ENCODE measurements at regions not wholly inside any gene's neighbourhood (a gene's known extent, or its start where the extent isn't known, plus 50 kb on each side); places are given as distances from the start of the nearest gene placed in this dataset.
"Not testable (repeated sequence)": the region's sequence is repeated elsewhere in the genome, so short reads cannot be mapped to it uniquely, and the experiment has no call there.

GRCh38 chr1:118564961-118565703, 380.1 kb upstream of the SPAG17 start:
- no peak for ATAC-seq
- Mint-ChIP-seq H3K27ac (no peak overlapping the region), H3K4me3 (no peak overlapping the region), H3K9me3 (no peaks in the 10 kb centered on the region), H3K27me3 (no peaks in the 10 kb centered on the region), H3K4me1 (no peaks in the 10 kb centered on the region), H3K36me3 (ENCODE audit: low read depth) (no peaks in the 10 kb centered on the region)
- DNase-seq = no peak

- no peak for DNase-seq
- no peaks in the 10 kb centered on the region for H3K27me3 Mint-ChIP-seq
- H3K4me1 Mint-ChIP-seq = no peaks in the 10 kb centered on the region
- H3K27ac Mint-ChIP-seq = no peak overlapping the region
- ATAC-seq = no peak
- no peak overlapping the region for H3K4me3 Mint-ChIP-seq
- H3K36me3 Mint-ChIP-seq (ENCODE audit: low read depth) = no peaks in the 10 kb centered on the region
- no peaks in the 10 kb centered on the region for H3K9me3 Mint-ChIP-seq
Observed at GRCh38 chr1:118563981-118564951, 379.2 kb upstream of the SPAG17 start.

DNA sequence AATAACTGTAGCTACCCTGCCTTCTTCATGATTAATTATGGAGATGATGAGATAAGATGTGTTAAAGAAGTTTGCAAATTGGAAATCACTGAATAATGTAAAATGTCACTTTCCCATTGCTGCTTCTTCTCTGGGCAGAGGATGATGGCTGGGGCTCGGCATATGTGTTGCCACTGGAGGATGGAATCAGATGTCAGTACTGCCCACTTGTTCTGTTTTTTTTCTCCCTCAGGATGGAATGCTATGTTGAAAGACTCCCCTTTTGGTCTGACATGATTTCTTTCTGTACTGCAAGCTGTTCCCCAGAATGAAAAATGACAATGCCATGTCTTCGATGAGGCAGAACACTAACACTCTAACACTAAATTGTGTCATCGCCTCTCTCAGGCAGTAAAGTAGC, 373.9 kb upstream of the SPAG17 start:
- ATAC-seq (no peak), DNase-seq (no peak)
- H3K4me3 Mint-ChIP-seq = no peak overlapping the region
- H3K27ac Mint-ChIP-seq = no peak overlapping the region
- H3K4me1 Mint-ChIP-seq = no peaks in the 10 kb centered on the region
- no peaks in the 10 kb centered on the region for H3K27me3 Mint-ChIP-seq
- H3K36me3 Mint-ChIP-seq (ENCODE audit: low read depth) = no peaks in the 10 kb centered on the region
- peaks cover 4% of the 10 kb centered on the region for H3K9me3 Mint-ChIP-seq

GRCh38 chr1:118556936-118557335, 371.9 kb upstream of the SPAG17 start:
- H3K4me3 Mint-ChIP-seq = no peak overlapping the region

GRCh38 chr1:118555638-118556037, 370.6 kb upstream of the SPAG17 start:
- H3K36me3 Mint-ChIP-seq (ENCODE audit: low read depth) = no peaks in the 10 kb centered on the region

More at GRCh38 chr1:118556936-118557335, 371.9 kb upstream of the SPAG17 start:
- DNase-seq = no peak
- ATAC-seq = no peak
- Mint-ChIP-seq H3K27ac (no peak overlapping the region), H3K4me1 (no peaks in the 10 kb centered on the region), H3K9me3 (peaks cover 15% of the 10 kb centered on the region), H3K27me3 (no peaks in the 10 kb centered on the region), H3K36me3 (ENCODE audit: low read depth) (no peaks in the 10 kb centered on the region)

DNA sequence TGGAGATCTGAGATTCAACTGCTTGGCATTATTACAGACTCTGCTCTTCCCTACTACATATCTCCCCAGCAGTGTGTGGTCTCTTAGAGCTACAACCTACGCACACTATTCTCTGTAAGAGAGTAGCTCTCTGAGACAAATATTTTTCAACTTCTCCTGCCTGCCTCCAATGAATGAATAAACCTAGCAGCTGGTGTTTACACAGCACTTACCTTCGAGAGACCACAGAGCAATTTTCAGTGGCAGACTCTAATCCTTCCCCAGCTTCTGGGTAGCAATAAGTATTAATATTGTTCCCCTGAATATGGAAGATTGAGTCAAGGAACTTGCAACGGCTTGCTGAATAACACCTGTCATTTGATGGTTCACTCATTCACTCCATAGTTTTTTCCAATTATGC, 350.9 kb upstream of the SPAG17 start:
- Mint-ChIP-seq H3K9me3 (peaks cover 11% of the 10 kb centered on the region), H3K4me1 (no peaks in the 10 kb centered on the region), H3K27me3 (no peaks in the 10 kb centered on the region), H3K4me3 (no peak overlapping the region), H3K27ac (no peak overlapping the region), H3K36me3 (ENCODE audit: low read depth) (no peaks in the 10 kb centered on the region)
- DNase-seq = no peak
- ATAC-seq = no peak

More at GRCh38 chr1:118555638-118556037, 370.6 kb upstream of the SPAG17 start:
- DNase-seq (no peak), ATAC-seq (no peak)
- Mint-ChIP-seq H3K4me3 (no peak overlapping the region), H3K27ac (no peak overlapping the region), H3K4me1 (no peaks in the 10 kb centered on the region), H3K27me3 (no peaks in the 10 kb centered on the region), H3K9me3 (peaks cover 20% of the 10 kb centered on the region)

GRCh38 chr1:118511922-118512321, 326.9 kb upstream of the SPAG17 start:
- not testable (repeated sequence) for H3K36me3 Mint-ChIP-seq (ENCODE audit: low read depth); H3K4me1 Mint-ChIP-seq; ATAC-seq; H3K27me3 Mint-ChIP-seq; H3K27ac Mint-ChIP-seq; H3K4me3 Mint-ChIP-seq; DNase-seq
- H3K9me3 Mint-ChIP-seq = peaks cover 23% of the 10 kb centered on the region

DNA sequence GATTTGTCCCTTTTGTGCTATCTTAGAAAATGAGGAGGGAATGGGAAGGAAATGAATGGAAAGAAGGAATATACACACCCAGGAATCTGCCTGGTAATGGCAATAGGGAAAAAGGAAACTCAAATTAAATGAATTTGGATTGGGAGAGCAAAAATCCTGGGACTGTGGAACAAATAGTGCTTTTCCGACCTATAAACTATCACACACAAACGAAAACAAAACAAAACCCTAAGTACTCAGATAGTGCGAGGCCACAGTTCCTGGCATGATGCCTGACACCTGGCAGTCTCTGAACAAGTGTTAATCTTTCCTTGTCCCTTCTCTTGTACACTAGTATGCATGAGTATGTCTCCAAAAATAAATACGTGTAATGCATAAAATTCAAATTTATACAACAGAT, 319.8 kb upstream of the SPAG17 start:
- no peaks in the 10 kb centered on the region for H3K27me3 Mint-ChIP-seq
- no peak overlapping the region for H3K27ac Mint-ChIP-seq
- no peaks in the 10 kb centered on the region for H3K36me3 Mint-ChIP-seq (ENCODE audit: low read depth)
- H3K4me1 Mint-ChIP-seq = no peaks in the 10 kb centered on the region
- no peak for ATAC-seq
- H3K4me3 Mint-ChIP-seq = no peak overlapping the region
- H3K9me3 Mint-ChIP-seq = no peaks in the 10 kb centered on the region
- no peak for DNase-seq

- Mint-ChIP-seq H3K27me3 (no peaks in the 10 kb centered on the region), H3K27ac (no peak overlapping the region), H3K9me3 (no peaks in the 10 kb centered on the region), H3K4me3 (no peak overlapping the region), H3K4me1 (no peaks in the 10 kb centered on the region), H3K36me3 (ENCODE audit: low read depth) (no peaks in the 10 kb centered on the region)
- DNase-seq (no peak), ATAC-seq (no peak)
Observed at GRCh38 chr1:118504221-118504644, 319.2 kb upstream of the SPAG17 start.

- ATAC-seq (no peak), DNase-seq (no peak)
- no peaks in the 10 kb centered on the region for H3K9me3 Mint-ChIP-seq
- no peak overlapping the region for H3K4me3 Mint-ChIP-seq
- H3K36me3 Mint-ChIP-seq (ENCODE audit: low read depth) = no peaks in the 10 kb centered on the region
- no peak overlapping the region for H3K27ac Mint-ChIP-seq
- H3K4me1 Mint-ChIP-seq = no peaks in the 10 kb centered on the region
- H3K27me3 Mint-ChIP-seq = no peaks in the 10 kb centered on the region
Observed at GRCh38 chr1:118503752-118504151, 318.7 kb upstream of the SPAG17 start.

DNA sequence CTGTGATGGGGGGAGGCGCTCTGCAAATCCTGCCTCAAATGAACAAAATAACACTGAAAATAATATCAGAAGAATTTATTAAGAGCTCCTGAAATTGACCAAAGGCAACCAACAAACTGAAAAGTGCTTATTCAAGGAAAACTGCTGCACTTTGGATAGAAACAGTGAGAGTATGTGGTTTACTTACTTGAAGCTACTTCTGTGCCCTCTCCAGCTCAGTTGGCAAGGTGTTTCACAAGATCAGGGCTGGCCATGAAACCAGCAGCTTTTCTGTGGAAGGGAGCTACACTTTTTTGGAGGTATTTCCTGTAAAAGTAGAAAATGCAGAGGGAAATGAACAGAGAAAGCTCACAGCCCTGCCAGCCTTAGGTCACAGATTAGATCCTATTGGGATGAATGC, 310.0 kb upstream of the SPAG17 start:
- Mint-ChIP-seq H3K4me1 (no peaks in the 10 kb centered on the region), H3K4me3 (no peak overlapping the region), H3K27me3 (no peaks in the 10 kb centered on the region), H3K27ac (no peak overlapping the region), H3K9me3 (no peaks in the 10 kb centered on the region), H3K36me3 (ENCODE audit: low read depth) (no peaks in the 10 kb centered on the region)
- ATAC-seq = no peak
- DNase-seq = no peak

- Mint-ChIP-seq H3K27ac (no peak overlapping the region), H3K27me3 (no peaks in the 10 kb centered on the region), H3K36me3 (ENCODE audit: low read depth) (no peaks in the 10 kb centered on the region), H3K9me3 (peaks cover 9% of the 10 kb centered on the region), H3K4me3 (no peak overlapping the region), H3K4me1 (no peaks in the 10 kb centered on the region)
- ATAC-seq = no peak
- DNase-seq = no peak
Observed at GRCh38 chr1:118488787-118489186, 303.8 kb upstream of the SPAG17 start.

GRCh38 chr1:118487932-118488331, 302.9 kb upstream of the SPAG17 start:
- DNase-seq (no peak), ATAC-seq (no peak)
- H3K4me3 Mint-ChIP-seq = no peak overlapping the region
- H3K9me3 Mint-ChIP-seq = peaks cover 11% of the 10 kb centered on the region
- H3K4me1 Mint-ChIP-seq = no peaks in the 10 kb centered on the region
- no peaks in the 10 kb centered on the region for H3K36me3 Mint-ChIP-seq (ENCODE audit: low read depth)
- H3K27me3 Mint-ChIP-seq = no peaks in the 10 kb centered on the region
- no peak overlapping the region for H3K27ac Mint-ChIP-seq

DNA sequence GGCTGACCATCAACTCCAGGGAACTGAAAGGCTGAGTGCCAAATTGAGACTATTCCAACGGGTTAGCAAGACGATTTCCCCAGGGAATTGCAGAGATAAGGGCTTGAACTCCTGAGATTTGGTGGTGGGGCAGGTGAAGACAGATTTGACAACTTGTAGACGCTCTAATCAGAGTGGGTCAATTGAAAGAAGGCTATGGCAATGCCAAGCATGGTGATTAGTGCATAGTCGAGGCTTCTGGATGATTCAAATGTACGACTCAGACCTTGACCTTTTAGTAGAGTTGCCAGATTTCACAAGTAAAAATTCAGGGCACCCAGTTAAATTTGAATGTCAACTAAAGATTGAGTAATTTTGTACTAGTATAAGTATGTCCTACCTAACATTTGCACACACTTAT, 302.1 kb upstream of the SPAG17 start:
- Mint-ChIP-seq H3K36me3 (ENCODE audit: low read depth) (no peaks in the 10 kb centered on the region), H3K4me1 (no peaks in the 10 kb centered on the region), H3K4me3 (no peak overlapping the region), H3K9me3 (peaks cover 19% of the 10 kb centered on the region), H3K27me3 (no peaks in the 10 kb centered on the region), H3K27ac (no peak overlapping the region)
- DNase-seq (no peak), ATAC-seq (no peak)

- no peak for ATAC-seq
- Mint-ChIP-seq H3K27ac (no peak overlapping the region), H3K4me3 (no peak overlapping the region), H3K27me3 (no peaks in the 10 kb centered on the region), H3K4me1 (no peaks in the 10 kb centered on the region), H3K36me3 (ENCODE audit: low read depth) (no peaks in the 10 kb centered on the region), H3K9me3 (peaks cover 21% of the 10 kb centered on the region)
- DNase-seq = no peak
Observed at GRCh38 chr1:118486199-118486598, 301.2 kb upstream of the SPAG17 start.

Data from activated naive CD8-positive, alpha-beta T cell treated with anti-CD3 and anti-CD28 coated beads, Interleukin-2, amount 50 U/mL, for 24 hours (primary cell).